Endothelial cell of umbilical vein (primary cell): ENCODE measurements at regions not wholly inside any gene's neighbourhood (a gene's known extent, or its start where the extent isn't known, plus 50 kb on each side); places are given as distances from the start of the nearest gene placed in this dataset.

ENCODE experiments used
- EZH2 ChIP-seq: IDR thresholded peaks from 2 replicates; pipeline ENCODE4 v1.6.1; 2012; ENCODE audit warnings: borderline replicate concordance, low read depth, mild to moderate bottlenecking, moderate library complexity, low read length, inconsistent platforms; ENCODE audit not compliant: severe bottlenecking
- FOS ChIP-seq: IDR thresholded peaks from 2 replicates; pipeline ENCODE4 v1.6.1; 2011; ENCODE audit warnings: mild to moderate bottlenecking, low read length, moderate library complexity, borderline replicate concordance; ENCODE audit not compliant: insufficient read depth
- GATA2 ChIP-seq: IDR thresholded peaks from 2 replicates; pipeline ENCODE4 v1.7.0; 2011; ENCODE audit warnings: low read depth, mild to moderate bottlenecking, moderate library complexity, mixed read lengths, low read length; ENCODE audit not compliant: insufficient read length, insufficient read depth
- JUN ChIP-seq: IDR thresholded peaks from 2 replicates; pipeline ENCODE4 v1.6.1; 2011; ENCODE audit warnings: borderline replicate concordance, low read depth; ENCODE audit not compliant: insufficient read length, insufficient read depth
- MAX ChIP-seq: IDR thresholded peaks from 2 replicates; pipeline ENCODE4 v1.6.1; 2011; ENCODE audit not compliant: insufficient read depth, insufficient read length
- MYC ChIP-seq: IDR thresholded peaks from one replicate; pipeline ENCODE4 v1.6.1; 2011; ENCODE audit warnings: mild to moderate bottlenecking, low read depth, low read length
- POLR2A ChIP-seq: IDR thresholded peaks from 2 replicates; pipeline ENCODE4 v1.6.1; 2012; ENCODE audit warnings: low read depth, mild to moderate bottlenecking, control low read depth, low read length
- POLR2AphosphoS5 ChIP-seq: IDR thresholded peaks from 2 replicates; pipeline ENCODE4 v1.6.1; 2012; ENCODE audit warnings: low read depth, mild to moderate bottlenecking, control low read depth, low read length, moderate library complexity; ENCODE audit not compliant: insufficient read depth
- TF ChIP-seq, protein P1 (sequence below), 2 donors: IDR thresholded peaks; 1 replicate in 1 of 2; 2 replicates in 1 of 2; pipeline ENCODE4 v1.5.1; 2011; ENCODE audit warnings: low read length in 2 of 2, mild to moderate bottlenecking in 2 of 2, moderate library complexity in 2 of 2, control low read depth in 1 of 2, inconsistent platforms in 1 of 2, low read depth in 1 of 2; ENCODE audit not compliant: insufficient read depth in 1 of 2; ENCODE audit errors: extremely low read depth in 1 of 2

GRCh38 chr7:45278763-45279398, 121.3 kb downstream of the RAMP3 start:
- TF ChIP-seq, protein P1, sequence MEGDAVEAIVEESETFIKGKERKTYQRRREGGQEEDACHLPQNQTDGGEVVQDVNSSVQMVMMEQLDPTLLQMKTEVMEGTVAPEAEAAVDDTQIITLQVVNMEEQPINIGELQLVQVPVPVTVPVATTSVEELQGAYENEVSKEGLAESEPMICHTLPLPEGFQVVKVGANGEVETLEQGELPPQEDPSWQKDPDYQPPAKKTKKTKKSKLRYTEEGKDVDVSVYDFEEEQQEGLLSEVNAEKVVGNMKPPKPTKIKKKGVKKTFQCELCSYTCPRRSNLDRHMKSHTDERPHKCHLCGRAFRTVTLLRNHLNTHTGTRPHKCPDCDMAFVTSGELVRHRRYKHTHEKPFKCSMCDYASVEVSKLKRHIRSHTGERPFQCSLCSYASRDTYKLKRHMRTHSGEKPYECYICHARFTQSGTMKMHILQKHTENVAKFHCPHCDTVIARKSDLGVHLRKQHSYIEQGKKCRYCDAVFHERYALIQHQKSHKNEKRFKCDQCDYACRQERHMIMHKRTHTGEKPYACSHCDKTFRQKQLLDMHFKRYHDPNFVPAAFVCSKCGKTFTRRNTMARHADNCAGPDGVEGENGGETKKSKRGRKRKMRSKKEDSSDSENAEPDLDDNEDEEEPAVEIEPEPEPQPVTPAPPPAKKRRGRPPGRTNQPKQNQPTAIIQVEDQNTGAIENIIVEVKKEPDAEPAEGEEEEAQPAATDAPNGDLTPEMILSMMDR (IDR thresholded peaks at IDR 0.05; ENCODE audit: extremely low read depth in 1 of 2, insufficient read depth in 1 of 2, low read depth in 1 of 2, low read length in 2 of 2), result no peak
- no peak for TF ChIP-seq EZH2
- no peak for TF ChIP-seq POLR2AphosphoS5
- TF ChIP-seq JUN, result no peak
- no peak for TF ChIP-seq MAX
- no peak for TF ChIP-seq FOS
- no peak for TF ChIP-seq POLR2A
- no peak for TF ChIP-seq GATA2
- TF ChIP-seq MYC, result no peak
